Activated naive CD8-positive, alpha-beta T cell treated with anti-CD3 and anti-CD28 coated beads, Interleukin-2, amount 50 U/mL, for 16 hours (primary cell): ENCODE measurements at regions not wholly inside any gene's neighbourhood (a gene's known extent, or its start where the extent isn't known, plus 50 kb on each side); places are given as distances from the start of the nearest gene placed in this dataset.

Experiments used
- DNase-seq: peaks from one replicate; pipeline ENCODE4 v3.0.0-alpha.2; 2020; ENCODE audit warnings: low read depth, low spot score

GRCh38 chr5:125720721-125721120 lies 702.5 kb upstream of the GRAMD2B start:
- no peak for DNase-seq

GRCh38 chr5:125722550-125722949 lies 700.7 kb upstream of the GRAMD2B start:
- DNase-seq = no peak

- no peak for DNase-seq
These were observed 697.5 kb upstream of the GRAMD2B start for GRCh38 chr5:125725691-125726090.

GRCh38 chr5:125743939-125744338 lies 679.3 kb upstream of the GRAMD2B start:
- no peak for DNase-seq

- no peak for DNase-seq
These were observed 676.3 kb upstream of the GRAMD2B start for GRCh38 chr5:125746917-125747316.

- DNase-seq = no peak
These were observed 672.9 kb upstream of the GRAMD2B start for GRCh38 chr5:125750147-125750860.

GRCh38 chr5:125750861-125751186 lies 672.4 kb upstream of the GRAMD2B start:
- no peak for DNase-seq

GRCh38 chr5:125756456-125756855 lies 666.8 kb upstream of the GRAMD2B start:
- no peak for DNase-seq

- no peak for DNase-seq
These were observed 656.5 kb upstream of the GRAMD2B start for GRCh38 chr5:125766706-125767105.

GRCh38 chr5:125775896-125776295 lies 647.3 kb upstream of the GRAMD2B start:
- no peak for DNase-seq

GRCh38 chr5:125776656-125777139 lies 646.5 kb upstream of the GRAMD2B start:
- DNase-seq = no peak

GRCh38 chr5:125778791-125779190 lies 644.4 kb upstream of the GRAMD2B start:
- no peak for DNase-seq

- DNase-seq = no peak
These were observed 637.8 kb upstream of the GRAMD2B start for GRCh38 chr5:125785407-125785806.

- no peak for DNase-seq
These were observed 637.2 kb upstream of the GRAMD2B start for GRCh38 chr5:125786021-125786420.

GRCh38 chr5:125793470-125793869 lies 629.7 kb upstream of the GRAMD2B start:
- DNase-seq = no peak

GRCh38 chr5:125794922-125795321 lies 628.3 kb upstream of the GRAMD2B start:
- DNase-seq = no peak

GRCh38 chr5:125798307-125798706 lies 624.9 kb upstream of the GRAMD2B start:
- DNase-seq = no peak

- DNase-seq = no peak
These were observed 610.6 kb upstream of the GRAMD2B start for GRCh38 chr5:125812651-125813050.

GRCh38 chr5:125813221-125813974 lies 609.8 kb upstream of the GRAMD2B start:
- no peak for DNase-seq

- no peak for DNase-seq
These were observed 609.1 kb upstream of the GRAMD2B start for GRCh38 chr5:125814119-125814518.

- no peak for DNase-seq
These were observed 599.6 kb upstream of the GRAMD2B start for GRCh38 chr5:125823572-125823971.

GRCh38 chr5:125826214-125826613 lies 597.0 kb upstream of the GRAMD2B start:
- no peak for DNase-seq

GRCh38 chr5:125829349-125829748 lies 593.9 kb upstream of the GRAMD2B start:
- no peak for DNase-seq
